IMR-90 (cell line): ENCODE measurements at regions not wholly inside any gene's neighbourhood (a gene's known extent, or its start where the extent isn't known, plus 50 kb on each side); places are given as distances from the start of the nearest gene placed in this dataset.

Experiments
- ATAC-seq: fragments of 200-7000 bp; cut with Tn5 transposase; 2 replicates; pipeline ENCODE4 v1.9.1; 2020; ENCODE audit warnings: low read depth, mild to moderate bottlenecking, moderate library complexity
- BruUV-seq: library from RNA; stranded (reverse); fragments of 400-500 nt; replicated peaks from 2 replicates; lab custom pipeline; 2021; lab: Mats Ljungman, UMichigan
- CTCF ChIA-PET: fragments of 300-600 bp; formaldehyde crosslinking; extraction: SDS; loops from one replicate; lab custom pipeline; 2021; ENCODE audit warnings: antibody characterized with exemption; lab: Yijun Ruan, JAX
- POLR2A ChIA-PET: fragments of 300-600 bp; sonication (Branson Sonifier 250); formaldehyde crosslinking; loops from one replicate; lab custom pipeline; 2022; ENCODE audit warnings: antibody characterized with exemption; ENCODE audit not compliant: unreplicated experiment; lab: Charles Lee
- DNase-seq: peaks from one replicate; pipeline ENCODE4 v3.0.0; 2013
- H2AFZ ChIP-seq: replicated peaks from 2 replicates; pipeline ENCODE3; 2013; ENCODE audit warnings: low read length, mild to moderate bottlenecking; ENCODE audit not compliant: poor library complexity
- H2AK5ac ChIP-seq: 2 replicates; pipeline ENCODE4 v1.6.1; 2013; ENCODE audit warnings: low read depth, low read length, inconsistent platforms
- H2AK9ac ChIP-seq: replicated peaks from 2 replicates; pipeline ENCODE3; 2013; ENCODE audit warnings: mild to moderate bottlenecking, low read depth, low read length, moderate library complexity; ENCODE audit not compliant: poor library complexity
- H2BK120ac ChIP-seq: 2 replicates; pipeline ENCODE4 v1.6.1; 2013; ENCODE audit warnings: low read depth, low read length, inconsistent platforms
- H2BK15ac ChIP-seq: 3 replicates; pipeline ENCODE4 v1.6.1; 2013; ENCODE audit warnings: low read depth, low read length, inconsistent platforms
- H2BK20ac ChIP-seq: 2 replicates; pipeline ENCODE4 v1.6.1; 2013; ENCODE audit warnings: low read depth, mild to moderate bottlenecking, inconsistent platforms, low read length, moderate library complexity
- H2BK5ac ChIP-seq: 2 replicates; pipeline ENCODE4 v1.6.1; 2013; ENCODE audit warnings: mild to moderate bottlenecking, low read depth, low read length, inconsistent platforms; ENCODE audit not compliant: poor library complexity, severe bottlenecking
- H3K14ac ChIP-seq: replicated peaks from 2 replicates; pipeline ENCODE4 v1.6.1; 2013; ENCODE audit warnings: low read depth, low read length, inconsistent platforms
- H3K18ac ChIP-seq: 2 replicates; pipeline ENCODE4 v1.6.1; 2013; ENCODE audit warnings: low read depth, low read length, control low read depth
- H3K23ac ChIP-seq: 2 replicates; pipeline ENCODE4 v1.6.1; 2013; ENCODE audit warnings: low read depth, low read length, inconsistent platforms
- H3K27ac ChIP-seq: 2 replicates; pipeline ENCODE4 v1.5.1; 2013; ENCODE audit warnings: mild to moderate bottlenecking, control low read depth, low read length; ENCODE audit not compliant: insufficient read depth
- H3K27me3 ChIP-seq: 2 replicates; pipeline ENCODE4 v1.6.1; 2013; ENCODE audit warnings: low read length; ENCODE audit not compliant: control insufficient read depth, insufficient read depth
- H3K36me3 ChIP-seq: 2 replicates; pipeline ENCODE4 v1.6.1; 2013; ENCODE audit warnings: low read length, mixed read lengths; ENCODE audit not compliant: control insufficient read depth, insufficient read depth
- H3K4ac ChIP-seq: 2 replicates; pipeline ENCODE4 v1.6.1; 2013; ENCODE audit warnings: low read depth, low read length, inconsistent platforms
- H3K4me1 ChIP-seq: 2 replicates; pipeline ENCODE4 v1.6.1; 2013; ENCODE audit warnings: low read length, mixed read lengths; ENCODE audit not compliant: control insufficient read depth, insufficient read depth
- H3K4me2 ChIP-seq: 2 replicates; pipeline ENCODE4 v1.6.1; 2013; ENCODE audit warnings: low read depth, mild to moderate bottlenecking, control low read depth, low read length, moderate library complexity
- H3K4me3 ChIP-seq: 2 replicates; pipeline ENCODE4 v1.5.1; 2013; ENCODE audit warnings: low read depth, mild to moderate bottlenecking, control low read depth, low read length, moderate library complexity; ENCODE audit not compliant: insufficient read depth
- H3K56ac ChIP-seq: 2 replicates; pipeline ENCODE4 v1.6.1; 2013; ENCODE audit warnings: low read length, inconsistent platforms; ENCODE audit not compliant: insufficient read depth; ENCODE audit errors: extremely low read depth
- H3K79me1 ChIP-seq, 2 experiments: 2 replicates each; pipeline ENCODE4 v1.6.1; 2013; ENCODE audit warnings: low read length in 2 of 2, inconsistent platforms in 1 of 2, low read depth in 1 of 2
- H3K9ac ChIP-seq: 2 replicates; pipeline ENCODE4 v1.6.1; 2013; ENCODE audit warnings: low read depth, low read length, control low read depth
- H3K9me1 ChIP-seq: 2 replicates; pipeline ENCODE4 v1.6.1; 2013; ENCODE audit warnings: low read length, inconsistent platforms; ENCODE audit not compliant: insufficient read depth
- H3K9me3 ChIP-seq: 2 replicates; pipeline ENCODE4 v1.6.1; 2013; ENCODE audit warnings: low read length; ENCODE audit not compliant: control insufficient read depth, insufficient read depth
- H4K20me1 ChIP-seq: 2 replicates; pipeline ENCODE4 v1.6.1; 2013; ENCODE audit warnings: low read length, inconsistent platforms; ENCODE audit not compliant: insufficient read depth
- H4K5ac ChIP-seq: 2 replicates; pipeline ENCODE4 v1.6.1; 2013; ENCODE audit warnings: mild to moderate bottlenecking, low read depth, low read length, control low read depth
- H4K8ac ChIP-seq, 2 experiments: 2 replicates each; pipeline ENCODE4 v1.6.1; 2013; ENCODE audit warnings: low read depth in 2 of 2, low read length in 2 of 2, control low read depth in 1 of 2, inconsistent platforms in 1 of 2
- H4K91ac ChIP-seq: 2 replicates; pipeline ENCODE4 v1.6.1; 2013; ENCODE audit warnings: low read depth, low read length, inconsistent platforms; ENCODE audit not compliant: insufficient read depth
- BHLHE40 ChIP-seq: fragments of 150-350 bp; IDR thresholded peaks from 2 replicates; pipeline ENCODE4 v1.6.1; 2016; ENCODE audit warnings: mild to moderate bottlenecking, low read depth, low read length
- CEBPB ChIP-seq: IDR thresholded peaks from 2 replicates; pipeline ENCODE4 v1.6.1; 2012; ENCODE audit warnings: low read depth, low read length, improper control_type of control experiment
- CHD1 ChIP-seq: IDR thresholded peaks from 2 replicates; pipeline ENCODE4 v1.6.1; 2012; ENCODE audit warnings: low read depth, low read length, improper control_type of control experiment
- CTCF ChIP-seq: conservative IDR thresholded peaks from 2 replicates; pipeline ENCODE4 v1.5.1; 2012; ENCODE audit warnings: mild to moderate bottlenecking, low read depth, low read length, improper control_type of control experiment
- ELK1 ChIP-seq: fragments of 150-350 bp; IDR thresholded peaks from 2 replicates; pipeline ENCODE4 v1.6.1; 2016; ENCODE audit warnings: low read depth, mild to moderate bottlenecking, low read length, moderate library complexity, borderline replicate concordance
- FOS ChIP-seq: fragments of 150-350 bp; IDR thresholded peaks from 2 replicates; pipeline ENCODE4 v1.6.1; 2016; ENCODE audit warnings: low read depth, low read length
- MAFK ChIP-seq: IDR thresholded peaks from 2 replicates; pipeline ENCODE4 v1.6.1; 2012; ENCODE audit warnings: low read depth, low read length, improper control_type of control experiment
- MAZ ChIP-seq: IDR thresholded peaks from 2 replicates; pipeline ENCODE4 v1.6.1; 2012; ENCODE audit warnings: low read depth, mild to moderate bottlenecking, low read length, improper control_type of control experiment, moderate library complexity, borderline replicate concordance
- MXI1 ChIP-seq: IDR thresholded peaks from 2 replicates; pipeline ENCODE4 v1.6.1; 2012; ENCODE audit warnings: low read depth, mild to moderate bottlenecking, low read length, moderate library complexity, borderline replicate concordance
- NFE2L2 ChIP-seq: fragments of 150-350 bp; IDR thresholded peaks from 2 replicates; pipeline ENCODE4 v1.6.1; 2016; ENCODE audit warnings: low read depth, mild to moderate bottlenecking, low read length
- POLR2A ChIP-seq: IDR thresholded peaks from 2 replicates; pipeline ENCODE4 v1.6.1; 2012; ENCODE audit warnings: mild to moderate bottlenecking, low read depth, low read length
- RAD21 ChIP-seq: IDR thresholded peaks from 2 replicates; pipeline ENCODE4 v1.6.1; 2012; ENCODE audit warnings: low read length, improper control_type of control experiment
- RCOR1 ChIP-seq: IDR thresholded peaks from 2 replicates; pipeline ENCODE4 v1.6.1; 2012; ENCODE audit warnings: mild to moderate bottlenecking, low read length, improper control_type of control experiment; ENCODE audit not compliant: insufficient replicate concordance
- RFX5 ChIP-seq: IDR thresholded peaks from 2 replicates; pipeline ENCODE4 v1.8.0; 2012; ENCODE audit warnings: low read depth, mild to moderate bottlenecking, low read length, moderate library complexity
- SMC3 ChIP-seq: fragments of 150-350 bp; IDR thresholded peaks from 2 replicates; pipeline ENCODE4 v1.6.1; 2016; ENCODE audit warnings: low read depth, mild to moderate bottlenecking, antibody characterized with exemption, low read length, moderate library complexity
- USF2 ChIP-seq: fragments of 150-350 bp; IDR thresholded peaks from 2 replicates; pipeline ENCODE4 v1.6.1; 2017; ENCODE audit warnings: mild to moderate bottlenecking, antibody characterized with exemption, low read length, low read depth
- WGBS, 2 experiments: methylation state at CpG; one replicate each; pipeline versions ENCODE4 v1.1.5 to v1.1.7; 2013; ENCODE audit warnings: missing lambda C conversion rate in 2 of 2; ENCODE audit not compliant: insufficient read length in 1 of 2; ENCODE audit errors: extremely low coverage in 2 of 2; 5-methylcytosine and 5-hydroxymethylcytosine counted together
- dilution Hi-C: fragments of 300-500 bp; cut with HindIII; formaldehyde crosslinking; loops from one replicate; pipeline ENCODE4 v1.14.3; 2018; ENCODE audit warnings: low sequenced_read_pairs; ENCODE audit not compliant: unreplicated experiment
- in situ Hi-C: fragments of 300-500 bp; cut with MboI; formaldehyde crosslinking; loops from 3 replicates; pipeline ENCODE4 v1.14.3; 2019; ENCODE audit warnings: low sequenced_read_pairs, inconsistent platforms, mixed read lengths
- intact Hi-C: fragments of 100-400 bp; cut with micrococcal nuclease; formaldehyde crosslinking; loops from 2 replicates; pipeline ENCODE4 v1.10.0; 2022

GRCh38 chr12:91982946-91983345, 162.7 kb downstream of the BTG1 start:
- Histone ChIP-seq H3K9ac (no peak overlapping the region), H3K27ac (peak overlapping the region; percentile 72), H4K20me1 (no peaks in the 10 kb centered on the region), H2BK120ac (peak overlapping the region; percentile 73), H3K18ac (peak overlapping the region; percentile 91), H3K14ac (peak overlapping the region; percentile 61), H3K4ac (peak overlapping the region; percentile 52; the same call in 1 of the 2 replicates), H2BK15ac (peak overlapping the region; percentile 88), H3K9me3 (no peaks in the 10 kb centered on the region), H4K91ac (peak overlapping the region; percentile 55; the same call in 1 of the 2 replicates), H3K23ac (peak overlapping the region; percentile 36), H3K4me1 (peaks cover 30% of the 10 kb centered on the region), H3K36me3 (no peaks in the 10 kb centered on the region), H3K4me2 (no peak overlapping the region), H4K5ac (peak overlapping the region; percentile 89), H3K4me3 (no peak overlapping the region), H3K9me1 (peaks cover 9% of the 10 kb centered on the region; the same call in 1 of the 2 replicates), H4K8ac (peak overlapping the region; percentile 46 to 67; a peak in 3 of 4 replicates), H3K27me3 (no peaks in the 10 kb centered on the region), H2BK20ac (peak overlapping the region; percentile 64), H2AK5ac (peak overlapping the region; percentile 57), H3K79me1 (no peaks in the 10 kb centered on the region), H2BK5ac (peak overlapping the region; percentile 40), H3K56ac (no peak overlapping the region), H2AK9ac (no peak overlapping the region), H2AFZ (peak overlapping the region; percentile 47)
- BruUV-seq = no TSS peak
- ATAC-seq (peak; percentile 8; the same call in 1 of the 2 replicates), DNase-seq (peak; percentile 59)
- ChIA-PET CTCF (interaction anchor here (0.6 kb wide), 1 partner anchor 31 kb away, joined by 4 read pairs; no protein-coding TSS in a partner anchor), POLR2A (no interaction called here)
- WGBS, 2 experiments = 80% methylated on average over 1 of the region's 5 CpGs; no CpG with 5 or more reads in 1 of the 2 experiments
- dilution Hi-C loops (no loop called here), in situ Hi-C loops (no loop called here), intact Hi-C loops (no loop called here)
- TF ChIP-seq RFX5 = no peak
- TF ChIP-seq POLR2A = no peak
- TF ChIP-seq FOS = no peak
- TF ChIP-seq CTCF = no peak
- TF ChIP-seq SMC3 = no peak
- TF ChIP-seq MAZ = no peak
- TF ChIP-seq USF2 = no peak
- TF ChIP-seq BHLHE40 = no peak
- no peak for TF ChIP-seq MAFK
- TF ChIP-seq CEBPB = no peak
- no peak for TF ChIP-seq RAD21
- no peak for TF ChIP-seq RCOR1
- no peak for TF ChIP-seq NFE2L2
- no peak for TF ChIP-seq MXI1
- no peak for TF ChIP-seq ELK1
- TF ChIP-seq CHD1 = no peak
